GM23248 (cell line): ENCODE measurements at regions not wholly inside any gene's neighbourhood (a gene's known extent, or its start where the extent isn't known, plus 50 kb on each side); places are given as distances from the start of the nearest gene placed in this dataset.

Source experiments
- EZH2 ChIP-seq: fragments of 200-600 bp; sonication (generic); IDR thresholded peaks from 2 replicates; pipeline ENCODE4 v1.6.1; 2018; ENCODE audit warnings: antibody characterized with exemption, mild to moderate bottlenecking; ENCODE audit not compliant: insufficient read depth, poor library complexity, severe bottlenecking
- EZH2phosphoT487 ChIP-seq: fragments of 200-600 bp; sonication (generic); IDR thresholded peaks from 2 replicates; pipeline ENCODE4 v1.6.1; 2018; ENCODE audit warnings: antibody characterized with exemption, moderate library complexity, mild to moderate bottlenecking, low read depth; ENCODE audit not compliant: insufficient read depth

DNA sequence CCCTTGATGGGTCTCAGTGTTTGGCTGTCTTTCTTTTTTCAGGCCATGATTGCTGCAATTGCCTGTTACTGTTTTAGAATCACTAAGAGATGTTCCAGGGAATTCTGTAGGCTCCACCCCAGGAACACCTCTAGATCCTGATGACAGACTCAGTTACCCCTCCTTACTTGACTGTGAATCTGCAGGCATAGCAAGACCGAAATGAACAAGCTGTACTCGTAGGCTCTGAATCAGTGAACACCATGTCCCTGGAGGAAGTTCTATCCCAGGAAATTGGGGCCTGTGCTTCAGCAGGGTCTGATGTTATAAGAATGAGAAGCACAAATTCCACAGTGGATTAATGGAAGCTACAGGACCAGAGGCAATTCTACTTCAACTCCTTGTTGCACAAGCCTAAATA lies 148.6 kb downstream of the COPS8 start:
- TF ChIP-seq EZH2phosphoT487, result no peak
- no peak for TF ChIP-seq EZH2
